B cell (primary cell): ENCODE measurements at regions not wholly inside any gene's neighbourhood (a gene's known extent, or its start where the extent isn't known, plus 50 kb on each side); places are given as distances from the start of the nearest gene placed in this dataset.

Source experiments
- ATAC-seq: fragments of 200-7000 bp; cut with Tn5 transposase; one replicate; pipeline ENCODE4 v1.10.0; 2021; ENCODE audit warnings: low read depth, mild to moderate bottlenecking, moderate number of reproducible peaks, moderate library complexity
- CTCF ChIA-PET: fragments of 350-600 bp; sonication (Branson Sonifier 250); formaldehyde crosslinking; loops from one replicate; lab custom pipeline; 2021; ENCODE audit warnings: antibody characterized with exemption, inconsistent platforms; lab: Charles Lee
- POLR2A ChIA-PET: fragments of 350-600 bp; sonication (Branson Sonifier 250); formaldehyde crosslinking; loops from one replicate; lab custom pipeline; 2021; ENCODE audit warnings: antibody characterized with exemption; lab: Charles Lee
- DNase-seq: peaks from one replicate; pipeline ENCODE4 v3.0.0; 2013
- H2AFZ ChIP-seq: 2 replicates; pipeline ENCODE4 v1.6.1; 2012; ENCODE audit warnings: mild to moderate bottlenecking, low read depth, low read length; ENCODE audit not compliant: insufficient read depth, poor library complexity, severe bottlenecking
- H3K27ac ChIP-seq, 2 donors: 1 replicate in 1 of 2; 2 replicates in 1 of 2; pipeline ENCODE4 v1.5.1; 2012 to 2013; ENCODE audit warnings: low read length in 2 of 2, mild to moderate bottlenecking in 2 of 2, moderate library complexity in 1 of 2
- H3K27me3 ChIP-seq, 4 experiments: fragments of 200-600 bp in 1 of 4; sonication (generic) in 1 of 4; replicated peaks in 1 of 4; 1 replicate in 2 of 4; 2 replicates in 2 of 4; pipeline versions ENCODE4 v1.6.1 to v1.7.0; 2013 to 2016; ENCODE audit warnings: low read length in 3 of 4, mild to moderate bottlenecking in 2 of 4, mixed read lengths in 1 of 4, moderate library complexity in 1 of 4; ENCODE audit not compliant: insufficient read depth in 4 of 4, control insufficient read depth in 3 of 4; ENCODE audit errors: control extremely low read depth in 1 of 4
- H3K36me3 ChIP-seq, 2 experiments: replicated peaks in 1 of 2; 1 replicate in 1 of 2; 2 replicates in 1 of 2; pipeline versions ENCODE4 v1.6.1 to v1.7.1; 2013; ENCODE audit warnings: low read length in 1 of 2; ENCODE audit not compliant: insufficient read depth in 2 of 2, control insufficient read depth in 1 of 2; ENCODE audit errors: control extremely low read depth in 1 of 2, extremely low read depth in 1 of 2
- H3K4me1 ChIP-seq, 2 donors: fragments of 200-600 bp in 1 of 2; sonication (generic) in 1 of 2; 1 replicate in 1 of 2; 2 replicates in 1 of 2; pipeline versions ENCODE4 v1.5.1 to v1.6.1; 2013 to 2017; ENCODE audit warnings: low read length in 2 of 2; ENCODE audit not compliant: control insufficient read depth in 2 of 2, insufficient read depth in 2 of 2
- H3K4me2 ChIP-seq: replicated peaks from 2 replicates; pipeline ENCODE3; 2012; ENCODE audit warnings: mild to moderate bottlenecking, low read depth, low read length; ENCODE audit not compliant: poor library complexity, severe bottlenecking
- H3K4me3 ChIP-seq, 5 experiments: fragments of 200-600 bp in 1 of 5; sonication (generic) in 1 of 5; 1 replicate in 3 of 5; 2 replicates in 2 of 5; pipeline versions ENCODE4 v1.5.1 to v1.7.0; 2011 to 2016; ENCODE audit warnings: low read length in 4 of 5, mild to moderate bottlenecking in 4 of 5, low read depth in 2 of 5, control low read depth in 1 of 5, moderate library complexity in 1 of 5; ENCODE audit not compliant: insufficient read depth in 1 of 5; ENCODE audit errors: control extremely low read depth in 1 of 5, extremely low read depth in 1 of 5
- H3K79me2 ChIP-seq: fragments of 200-600 bp; sonication (generic); one replicate; pipeline ENCODE4 v1.6.0; 2016; ENCODE audit warnings: low read length; ENCODE audit not compliant: control insufficient read depth, insufficient read depth
- H3K9ac ChIP-seq: fragments of 200-600 bp; sonication (generic); 2 replicates; pipeline ENCODE4 v1.6.1; 2017; ENCODE audit warnings: mild to moderate bottlenecking, low read length, moderate library complexity
- H3K9me3 ChIP-seq, 3 donors: one replicate each; pipeline versions ENCODE4 v1.6.1 to v1.7.1; 2013; ENCODE audit warnings: low read length in 2 of 3; ENCODE audit not compliant: control insufficient read depth in 2 of 3, insufficient read depth in 1 of 3; ENCODE audit errors: control extremely low read depth in 1 of 3
- H4K20me1 ChIP-seq: 2 replicates; pipeline ENCODE4 v1.6.0; 2012; ENCODE audit warnings: mild to moderate bottlenecking, low read length; ENCODE audit not compliant: insufficient read depth, control insufficient read depth, poor library complexity, severe bottlenecking
- H3K27ac Mint-ChIP-seq: one replicate; pipeline ENCODE4 v1.8.0; 2021; ENCODE audit warnings: mixed read lengths
- H3K27me3 Mint-ChIP-seq: one replicate; pipeline ENCODE4 v1.8.0; 2021; ENCODE audit warnings: mixed read lengths
- H3K4me1 Mint-ChIP-seq: one replicate; pipeline ENCODE4 v1.8.0; 2021; ENCODE audit warnings: mixed read lengths
- H3K4me3 Mint-ChIP-seq: one replicate; pipeline ENCODE4 v1.8.0; 2021; ENCODE audit warnings: mixed read lengths
- H3K9me3 Mint-ChIP-seq: one replicate; pipeline ENCODE4 v1.8.0; 2022; ENCODE audit warnings: mixed read lengths; ENCODE audit not compliant: insufficient read depth
- EZH2 ChIP-seq: IDR thresholded peaks from 2 replicates; pipeline ENCODE4 v1.6.1; 2012; ENCODE audit warnings: borderline replicate concordance, low read depth, mild to moderate bottlenecking, moderate library complexity, low read length; ENCODE audit not compliant: insufficient read depth, poor library complexity, severe bottlenecking
- WGBS: methylation state at CpG from one replicate; pipeline ENCODE4 v1.1.5; 2013; ENCODE audit warnings: missing lambda C conversion rate; ENCODE audit not compliant: insufficient coverage; 5-methylcytosine and 5-hydroxymethylcytosine counted together
- intact Hi-C: fragments of 100-400 bp; cut with micrococcal nuclease; formaldehyde crosslinking; loops from one replicate; pipeline ENCODE4 v1.10.0; 2022
- TF ChIP-seq, protein P1 (sequence below): fragments of 200-600 bp; IDR thresholded peaks from one replicate; pipeline ENCODE4 v1.8.0; 2022; ENCODE audit warnings: antibody characterized with exemption, mild to moderate bottlenecking

DNA sequence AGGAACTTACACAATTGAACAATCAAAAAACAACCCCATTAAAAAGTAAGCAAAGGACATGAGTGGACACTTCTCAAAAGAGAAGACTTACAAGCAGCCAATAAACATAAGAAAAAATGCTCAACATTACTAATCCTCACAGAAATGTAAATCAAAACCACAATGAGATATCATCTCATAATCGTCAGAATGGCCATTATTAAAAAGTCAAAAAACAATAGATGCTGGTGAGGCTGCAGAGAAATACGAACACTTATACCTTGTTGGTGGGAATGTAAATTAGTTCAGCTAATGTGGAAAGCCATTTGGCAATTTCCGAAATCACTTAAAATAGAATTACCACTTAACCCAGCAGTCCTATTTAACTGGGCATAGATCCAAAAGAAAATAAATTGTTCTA is 301.9 kb upstream of the KCNJ16 start:
- no peak overlapping the region for H3K9ac ChIP-seq
- DNase-seq (no peak), ATAC-seq (no peak)
- no peaks in the 10 kb centered on the region for H3K27me3 ChIP-seq
- Mint-ChIP-seq H3K4me1 (no peaks in the 10 kb centered on the region), H3K4me3 (no peak overlapping the region), H3K27ac (no peak overlapping the region), H3K9me3 (no peaks in the 10 kb centered on the region), H3K27me3 (no peaks in the 10 kb centered on the region)
- no peaks in the 10 kb centered on the region for H3K79me2 ChIP-seq
- no CpG with 5 or more reads among the region's 3 CpGs for WGBS
- no peak overlapping the region for H3K27ac ChIP-seq
- intact Hi-C loops: no loop called here
- H3K36me3 ChIP-seq: no peaks in the 10 kb centered on the region
- no peaks in the 10 kb centered on the region for H3K9me3 ChIP-seq
- H3K4me3 ChIP-seq: no peak overlapping the region
- TF ChIP-seq, protein P1, sequence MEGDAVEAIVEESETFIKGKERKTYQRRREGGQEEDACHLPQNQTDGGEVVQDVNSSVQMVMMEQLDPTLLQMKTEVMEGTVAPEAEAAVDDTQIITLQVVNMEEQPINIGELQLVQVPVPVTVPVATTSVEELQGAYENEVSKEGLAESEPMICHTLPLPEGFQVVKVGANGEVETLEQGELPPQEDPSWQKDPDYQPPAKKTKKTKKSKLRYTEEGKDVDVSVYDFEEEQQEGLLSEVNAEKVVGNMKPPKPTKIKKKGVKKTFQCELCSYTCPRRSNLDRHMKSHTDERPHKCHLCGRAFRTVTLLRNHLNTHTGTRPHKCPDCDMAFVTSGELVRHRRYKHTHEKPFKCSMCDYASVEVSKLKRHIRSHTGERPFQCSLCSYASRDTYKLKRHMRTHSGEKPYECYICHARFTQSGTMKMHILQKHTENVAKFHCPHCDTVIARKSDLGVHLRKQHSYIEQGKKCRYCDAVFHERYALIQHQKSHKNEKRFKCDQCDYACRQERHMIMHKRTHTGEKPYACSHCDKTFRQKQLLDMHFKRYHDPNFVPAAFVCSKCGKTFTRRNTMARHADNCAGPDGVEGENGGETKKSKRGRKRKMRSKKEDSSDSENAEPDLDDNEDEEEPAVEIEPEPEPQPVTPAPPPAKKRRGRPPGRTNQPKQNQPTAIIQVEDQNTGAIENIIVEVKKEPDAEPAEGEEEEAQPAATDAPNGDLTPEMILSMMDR: no peak
- no peak for TF ChIP-seq EZH2
- no peak overlapping the region for H2AFZ ChIP-seq
- ChIA-PET POLR2A (no interaction called here), CTCF (no interaction called here)
- no peaks in the 10 kb centered on the region for H4K20me1 ChIP-seq
- no peak overlapping the region for H3K4me2 ChIP-seq
- no peaks in the 10 kb centered on the region for H3K4me1 ChIP-seq

DNA sequence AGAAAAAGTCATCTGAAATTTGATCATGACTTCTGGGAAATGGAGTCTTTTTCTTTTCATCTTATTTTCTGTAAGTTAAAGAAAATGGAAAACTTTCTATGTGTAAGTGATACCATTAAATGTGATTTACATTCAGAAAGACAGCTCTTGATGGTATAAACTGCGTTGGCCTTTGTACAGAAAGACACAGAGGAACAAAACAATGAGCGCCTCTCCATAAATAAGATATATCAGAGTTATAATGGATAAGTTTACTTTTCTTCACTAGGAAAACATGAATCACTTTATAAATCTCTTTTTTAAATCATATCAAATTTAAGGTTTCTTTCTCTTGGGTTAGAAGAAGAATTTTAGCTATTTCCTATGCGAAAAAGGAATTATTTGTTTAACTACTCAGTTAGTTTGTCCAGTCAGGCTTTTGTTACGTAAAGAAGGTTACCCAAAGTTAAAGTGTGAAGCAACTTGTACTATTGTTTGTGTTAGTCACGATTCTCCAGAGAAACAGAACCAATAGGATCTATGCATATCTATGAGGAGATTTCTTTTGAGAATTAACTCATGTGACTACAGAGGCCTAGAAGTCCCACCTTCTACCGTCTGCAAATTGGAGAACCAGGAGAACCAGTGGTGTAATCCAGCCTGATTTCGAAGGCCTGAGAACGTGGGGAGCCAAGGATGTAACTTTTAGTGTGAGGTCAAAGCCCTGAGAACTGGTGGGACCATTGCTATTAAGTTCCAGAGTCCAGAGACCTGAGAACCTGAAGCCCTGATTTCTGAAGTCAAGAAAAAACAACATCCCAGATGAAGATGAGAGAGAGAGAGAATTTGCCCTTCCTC is 295.4 kb upstream of the KCNJ16 start:
- 84% methylated on average over 4 of the region's 8 CpGs for WGBS
- Histone ChIP-seq H3K9ac (no peak overlapping the region), H3K4me1 (no peaks in the 10 kb centered on the region), H3K9me3 (no peaks in the 10 kb centered on the region), H4K20me1 (no peaks in the 10 kb centered on the region), H3K27ac (no peak overlapping the region), H2AFZ (no peak overlapping the region), H3K4me2 (no peak overlapping the region), H3K79me2 (no peaks in the 10 kb centered on the region), H3K4me3 (no peak overlapping the region), H3K36me3 (no peaks in the 10 kb centered on the region), H3K27me3 (no peaks in the 10 kb centered on the region)
- ChIA-PET POLR2A (no interaction called here), CTCF (interaction anchor here (0.6 kb wide), 1 partner anchor 628 kb away, joined by 3 read pairs; no protein-coding TSS in a partner anchor)
- no peaks in the 10 kb centered on the region for H3K27me3 Mint-ChIP-seq
- TF ChIP-seq EZH2: no peak
- TF ChIP-seq, protein P1: no peak
- DNase-seq (no peak), ATAC-seq (no peak)
- no peaks in the 10 kb centered on the region for H3K9me3 Mint-ChIP-seq
- no peak overlapping the region for H3K4me3 Mint-ChIP-seq
- no peak overlapping the region for H3K27ac Mint-ChIP-seq
- H3K4me1 Mint-ChIP-seq: no peaks in the 10 kb centered on the region
- intact Hi-C loops: no loop called here
